CD4-positive, alpha-beta T cell treated with Interleukin-4 for 1 hour (primary cell): ENCODE measurements at regions not wholly inside any gene's neighbourhood (a gene's known extent, or its start where the extent isn't known, plus 50 kb on each side); places are given as distances from the start of the nearest gene placed in this dataset.
"Not testable (repeated sequence)": the region's sequence is repeated elsewhere in the genome, so short reads cannot be mapped to it uniquely, and the experiment has no call there.

Source experiments
- DNase-seq, 2 donors: peaks; one replicate each; pipeline ENCODE4 v3.0.0-alpha.2; 2020 to 2022

DNA sequence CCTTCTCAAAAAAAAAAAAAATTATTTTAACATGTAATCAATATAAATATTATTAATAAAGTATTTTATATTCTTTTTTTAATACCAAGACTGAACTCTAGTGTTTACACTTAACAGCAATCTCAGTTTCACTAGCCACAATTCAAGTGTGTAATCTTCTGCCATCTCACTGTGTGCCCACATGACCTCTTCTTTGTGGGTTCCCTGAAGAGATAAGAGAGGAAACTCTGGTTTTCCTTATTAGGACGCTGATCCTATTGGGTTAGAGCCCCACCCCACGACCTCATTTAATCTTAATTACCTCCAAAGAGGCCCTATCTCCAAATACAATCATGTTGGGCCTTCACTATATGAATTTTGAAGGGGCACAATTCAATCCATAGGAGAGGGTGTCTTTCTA lies 177.6 kb downstream of the STK31 start:
- DNase-seq: no peak

DNA sequence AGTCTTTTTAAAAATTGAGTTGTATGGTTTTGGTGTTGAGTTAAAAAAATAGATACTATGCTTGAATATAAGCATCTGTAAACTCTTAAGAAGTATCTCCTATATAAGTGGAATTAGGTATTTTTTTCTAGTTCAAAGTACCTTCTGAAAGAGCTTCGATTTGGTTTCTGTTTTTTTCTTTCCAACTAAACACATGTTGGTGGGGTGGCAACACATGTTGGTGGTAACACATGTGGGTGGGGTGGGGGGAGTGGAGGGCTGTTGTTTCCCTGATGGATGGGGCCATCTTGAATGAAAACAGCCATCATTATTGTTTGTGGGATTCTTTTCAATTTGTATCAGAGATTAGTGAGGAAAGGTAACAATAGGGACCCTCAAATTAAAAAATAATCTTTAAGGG lies 178.9 kb downstream of the STK31 start:
- DNase-seq: no peak

DNA sequence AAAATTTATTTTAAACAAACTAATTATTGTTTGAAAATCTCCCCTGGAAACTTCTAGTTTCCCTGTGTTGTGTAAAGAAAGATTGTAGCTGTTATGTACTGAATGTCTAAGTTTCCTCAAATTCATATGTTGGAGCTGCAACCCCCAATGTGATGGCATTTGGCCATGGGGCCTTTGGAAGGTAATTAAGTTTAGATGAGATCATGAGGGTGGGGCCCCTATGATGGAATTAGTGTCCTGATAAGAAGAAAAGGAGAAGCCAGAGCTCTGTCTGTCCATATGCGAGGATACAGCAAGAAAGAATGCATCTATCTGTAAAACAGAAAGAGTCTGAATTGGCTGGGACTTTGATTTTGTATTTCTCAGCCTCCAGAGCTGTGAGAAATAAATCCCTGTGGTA lies 179.5 kb downstream of the STK31 start:
- DNase-seq: no peak

DNA sequence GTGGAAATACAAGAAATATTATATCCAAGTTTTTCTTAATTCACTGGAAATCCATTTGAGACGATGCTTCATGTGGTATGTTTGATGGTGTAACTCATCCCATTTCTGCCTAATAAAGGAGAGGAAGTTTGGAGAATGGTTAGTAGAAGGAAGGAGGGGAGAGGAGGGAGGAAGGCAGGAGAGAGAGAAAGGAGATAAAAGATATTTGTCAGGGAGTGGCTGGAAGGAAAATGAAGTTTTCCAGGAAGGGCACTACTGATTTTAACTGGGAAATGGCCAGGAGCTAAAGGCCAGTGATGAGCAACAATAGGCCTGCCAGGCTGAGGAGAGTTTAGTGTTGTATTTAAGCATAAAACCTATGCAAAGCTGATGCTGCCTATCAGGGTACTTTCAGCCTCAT lies 182.0 kb downstream of the STK31 start:
- no peak for DNase-seq

GRCh38 chr7:23893176-23893941 lies 183.3 kb downstream of the STK31 start:
- DNase-seq: no peak

GRCh38 chr7:23893942-23894891 lies 184.2 kb downstream of the STK31 start:
- DNase-seq: peak in 1 of 2 donors; percentile 9

DNA sequence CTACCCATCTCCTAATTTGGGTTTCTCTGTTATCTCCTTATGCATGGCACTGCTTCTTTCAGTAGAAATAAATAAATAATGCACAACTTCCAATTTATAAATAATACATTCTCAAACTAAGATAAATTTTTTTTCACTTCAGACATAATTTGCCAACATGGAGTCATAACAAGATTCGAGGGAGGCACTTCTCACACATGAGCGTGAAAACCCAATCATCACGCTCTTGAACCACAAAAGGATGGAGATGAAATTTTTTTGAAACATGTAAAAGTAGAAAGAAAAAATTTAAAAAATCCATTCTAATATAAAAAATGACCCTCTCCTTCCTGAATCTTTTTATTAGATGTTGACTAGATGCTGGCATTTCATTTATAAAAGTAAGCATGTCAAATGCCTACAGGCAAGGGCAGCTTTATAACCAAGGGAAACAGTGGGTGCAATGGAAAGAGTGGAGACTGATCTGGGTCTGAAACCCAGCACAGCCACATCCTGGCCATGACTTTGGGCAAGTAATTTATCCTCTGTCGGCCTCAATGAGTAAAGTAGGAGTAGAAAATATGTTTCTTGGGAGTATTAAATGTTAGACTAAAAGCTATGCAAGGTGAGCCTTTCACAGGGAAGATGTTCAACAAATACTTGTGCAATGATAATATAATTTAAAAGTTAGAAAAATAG lies 185.0 kb downstream of the STK31 start:
- DNase-seq: no peak

DNA sequence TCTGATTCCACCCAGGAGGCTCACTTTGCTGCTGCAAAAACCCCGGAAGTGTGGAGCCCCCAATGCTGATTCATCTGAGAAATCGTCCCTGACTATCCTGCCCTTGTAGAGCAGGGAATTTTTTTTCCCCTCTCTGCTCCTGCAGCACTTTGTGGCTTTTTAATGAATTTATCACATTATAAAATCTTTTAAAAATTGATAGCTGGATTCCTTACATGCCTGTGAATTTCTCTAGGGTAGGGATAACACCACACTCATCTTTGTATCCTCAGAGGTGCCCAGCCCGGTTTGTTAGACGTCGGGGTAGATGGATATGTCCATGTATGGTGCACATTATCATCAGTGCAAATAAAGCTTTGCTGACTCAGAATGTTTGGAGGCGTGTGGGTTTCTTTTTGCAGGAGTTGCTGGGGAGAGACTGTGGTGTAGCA lies 185.7 kb downstream of the STK31 start:
- no peak for DNase-seq

- no peak for DNase-seq
Measured at GRCh38 chr7:23898619-23899018, 188.6 kb downstream of the STK31 start.

DNA sequence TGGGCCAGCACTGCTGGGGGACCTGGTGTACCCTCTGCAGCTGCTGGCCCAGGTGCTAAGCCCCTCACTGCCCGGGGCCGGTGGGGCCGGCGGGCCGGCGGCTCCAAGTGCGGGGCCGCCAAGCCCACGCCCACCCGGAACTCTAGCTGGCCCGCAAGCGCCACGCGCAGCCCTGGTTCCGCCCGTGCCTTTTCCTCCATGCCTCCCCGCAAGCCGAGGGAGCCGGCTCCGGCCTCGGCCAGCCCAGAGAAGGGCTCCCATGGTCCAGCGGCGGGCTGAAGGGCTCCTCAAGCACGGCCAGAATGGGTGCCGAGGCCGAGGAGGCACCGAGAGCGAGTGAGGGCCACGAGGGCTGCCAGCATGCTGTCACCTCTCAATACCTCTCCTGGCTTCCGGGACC lies 194.9 kb downstream of the STK31 start:
- not testable (repeated sequence) for DNase-seq

GRCh38 chr7:23907012-23907411 lies 197.0 kb downstream of the STK31 start:
- DNase-seq: no peak

DNA sequence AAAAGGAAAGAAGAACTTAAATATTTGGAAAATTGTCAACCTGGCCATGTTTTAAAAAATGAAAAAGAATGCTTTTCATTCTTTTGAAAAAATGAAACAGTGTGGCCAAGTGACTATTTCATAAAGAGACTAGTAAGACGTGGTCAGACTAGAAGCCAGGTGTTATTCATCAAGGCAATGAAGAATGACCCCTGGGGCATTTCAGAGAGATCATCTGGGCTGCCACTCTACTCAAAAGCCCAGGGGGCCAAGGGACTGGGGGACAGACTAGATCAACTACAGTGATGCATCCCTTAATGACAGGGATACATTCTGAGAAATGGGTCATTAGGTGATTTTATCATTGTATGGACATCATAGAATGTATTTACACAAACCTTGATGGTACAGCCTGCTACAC lies 199.4 kb downstream of the STK31 start:
- DNase-seq: no peak

- no peak for DNase-seq
Measured at GRCh38 chr7:23912065-23912464, 202.0 kb downstream of the STK31 start.

GRCh38 chr7:23913016-23913415 lies 203.0 kb downstream of the STK31 start:
- DNase-seq: no peak

DNA sequence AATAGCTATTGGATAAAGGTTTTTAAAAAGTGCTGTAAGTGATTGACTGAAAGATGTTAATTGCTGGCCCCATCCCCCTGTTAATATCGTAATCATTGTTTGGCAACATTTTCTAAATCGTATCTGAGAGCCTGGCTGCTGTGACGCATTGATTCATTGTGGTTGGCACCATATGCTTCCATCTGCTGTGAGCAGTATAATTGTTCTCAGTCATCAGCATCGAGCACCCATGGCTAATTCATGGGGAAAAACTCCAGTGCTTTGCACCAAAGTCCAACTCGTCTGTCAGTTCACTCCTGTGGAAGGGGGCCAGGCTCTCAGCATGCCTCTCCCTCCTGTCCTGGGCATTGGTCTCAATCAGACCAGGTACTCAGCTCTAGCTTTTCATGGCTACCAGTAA lies 205.2 kb downstream of the STK31 start:
- DNase-seq: no peak

- DNase-seq: no peak
Measured at GRCh38 chr7:23918286-23918685, 208.3 kb downstream of the STK31 start.

- no peak for DNase-seq
Measured at GRCh38 chr7:23918856-23919255, 208.8 kb downstream of the STK31 start.

DNA sequence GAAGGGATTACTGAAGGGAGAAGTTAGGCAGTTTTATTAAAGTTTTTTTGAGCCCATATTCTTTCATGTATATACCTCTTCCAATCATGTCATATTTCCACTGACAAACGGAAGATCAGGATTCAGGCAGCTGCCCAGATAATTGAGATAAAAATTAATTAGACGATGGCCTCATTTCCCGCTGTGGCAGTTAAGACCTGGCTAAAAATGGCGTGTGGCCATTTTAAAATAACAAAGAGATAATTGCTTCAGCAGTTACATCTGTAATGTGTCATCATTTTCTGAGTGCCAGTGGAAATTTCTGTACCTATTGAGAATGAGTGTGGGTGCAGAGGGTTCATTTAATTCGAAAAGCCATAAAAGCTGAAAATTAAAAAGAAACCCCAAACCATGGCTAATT lies 215.1 kb downstream of the STK31 start:
- DNase-seq: no peak

DNA sequence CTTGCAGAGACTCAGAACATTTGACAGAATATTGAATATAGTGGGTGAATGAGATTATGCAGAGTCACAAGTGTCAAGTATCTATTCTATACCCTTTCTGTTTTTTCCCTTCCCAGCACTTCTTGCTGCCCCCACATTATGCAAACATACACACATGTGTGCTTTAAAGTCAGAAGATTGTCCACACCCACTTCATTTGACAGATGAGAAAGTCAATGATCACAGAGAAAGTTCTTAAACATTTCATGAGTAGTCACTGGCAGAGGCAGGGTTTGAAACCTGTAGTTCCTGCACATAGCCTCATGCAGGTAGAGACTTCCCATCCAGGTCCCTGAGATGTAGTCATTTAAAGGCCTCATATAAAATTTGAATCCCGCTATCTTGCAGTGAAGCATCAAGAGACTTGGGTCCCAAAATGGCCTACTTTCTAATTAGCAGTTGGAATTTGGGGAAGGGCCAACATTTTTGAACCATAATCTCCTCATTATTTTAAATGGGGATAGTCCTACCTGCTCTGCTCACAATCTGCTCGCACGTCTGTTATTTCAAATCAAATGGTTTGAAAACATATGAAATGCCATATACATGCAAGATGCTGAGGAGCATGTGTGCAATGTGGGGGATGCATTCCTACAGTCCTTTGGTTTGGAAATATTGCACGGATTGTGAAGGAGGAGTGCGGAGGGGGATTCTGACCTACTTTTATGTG lies 217.8 kb downstream of the STK31 start:
- no peak for DNase-seq

DNA sequence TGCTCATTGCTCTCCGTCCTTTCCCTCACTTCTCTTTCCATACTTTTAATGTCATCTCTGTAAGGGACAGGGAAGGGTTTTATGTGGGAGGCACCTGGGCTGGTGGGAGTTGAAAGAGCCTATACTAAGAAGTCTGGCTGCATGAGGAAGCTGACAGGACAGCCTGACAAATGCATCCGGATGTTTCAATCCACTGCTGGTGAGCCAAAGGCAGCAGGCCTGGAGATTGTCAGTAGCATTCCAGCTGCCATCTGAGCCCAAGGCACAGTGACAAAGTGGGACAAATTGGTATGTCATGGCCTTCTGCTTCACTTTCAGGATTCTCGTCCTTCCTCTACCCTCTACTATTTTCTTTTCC lies 218.4 kb downstream of the STK31 start:
- no peak for DNase-seq

DNA sequence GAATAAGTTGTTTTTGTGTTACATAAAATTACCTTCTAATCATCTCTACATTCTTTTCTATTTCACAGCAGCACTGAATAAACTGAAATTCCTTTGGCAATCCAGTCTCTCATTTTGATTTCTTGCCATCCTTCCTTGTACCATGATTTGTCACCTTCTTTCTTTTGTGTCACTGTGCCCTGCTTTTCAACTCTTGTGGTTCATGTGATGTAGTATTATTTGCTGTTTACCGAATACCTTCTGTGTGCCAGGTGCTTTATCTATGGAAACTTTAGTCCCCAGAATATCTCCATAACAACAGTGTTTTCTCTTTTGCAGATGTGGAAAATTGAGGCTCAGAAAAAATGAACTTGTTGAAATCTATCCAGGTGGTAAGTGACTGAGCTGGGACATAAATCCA lies 220.3 kb downstream of the STK31 start:
- DNase-seq: no peak

DNA sequence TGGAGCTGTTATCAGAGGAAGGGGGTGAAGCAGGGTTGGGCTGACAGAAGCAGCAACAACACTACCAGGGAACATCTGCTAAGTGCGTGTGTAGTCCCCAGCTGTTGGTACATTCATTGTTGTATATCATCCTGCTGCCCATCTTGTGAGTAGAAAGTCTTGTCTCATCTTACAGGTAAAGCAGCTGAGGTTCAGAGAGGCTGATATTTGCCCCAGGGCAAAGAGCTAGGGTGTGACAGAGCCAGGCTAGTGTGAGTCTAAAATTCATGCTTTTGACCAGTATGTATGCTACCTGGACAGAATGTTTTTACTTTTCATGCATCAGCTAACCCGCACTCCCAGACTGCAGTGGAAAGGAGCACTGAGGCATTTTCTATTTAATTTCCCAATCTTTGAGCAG lies 221.6 kb downstream of the STK31 start:
- DNase-seq: no peak

DNA sequence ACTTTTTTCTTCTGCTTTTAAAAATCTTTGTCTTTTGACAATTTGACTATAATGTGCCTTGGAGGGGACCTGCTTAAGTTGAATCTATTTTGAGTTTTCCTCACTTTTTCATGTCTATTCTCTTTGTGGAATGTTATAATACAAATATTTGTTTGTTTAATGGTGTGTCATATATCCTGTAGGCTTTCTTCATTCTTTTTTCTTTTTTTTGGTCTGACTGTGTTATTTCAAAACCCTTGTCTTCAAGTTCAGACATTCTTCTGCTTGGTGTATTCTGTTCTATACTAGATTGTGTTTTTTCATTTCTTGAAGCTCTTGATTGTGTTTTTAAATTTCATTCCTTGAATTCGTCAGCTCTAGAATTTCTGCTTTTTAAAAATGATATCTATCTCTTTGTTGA lies 228.2 kb downstream of the STK31 start:
- DNase-seq: no peak
